ENCODE measurements at regions not wholly inside any gene's neighbourhood (a gene's known extent, or its start where the extent isn't known, plus 50 kb on each side); places are given as distances from the start of the nearest gene placed in this dataset.

- Histone ChIP-seq H3K27me3 (replicated peaks; ENCODE audit: insufficient read depth) (no peaks in the 10 kb centered on the region), H3K4me3 (no peak overlapping the region), H3K27ac (no peak overlapping the region), H3K36me3 (no peaks in the 10 kb centered on the region), H3K9me3 (no peaks in the 10 kb centered on the region), H3K4me1 (replicated peaks) (no peaks in the 10 kb centered on the region)
- WGBS: 15% methylated on average over 10 of the region's 10 CpGs
- DNase-seq (ENCODE audit: low spot score): no peak
- TF ChIP-seq CTCF (IDR thresholded peaks at IDR 0.05) (no peak), POLR2A (IDR thresholded peaks at IDR 0.05) (no peak), POLR2AphosphoS5 (IDR thresholded peaks at IDR 0.05) (no peak)
- intact Hi-C loops (cut with DNase I): no loop called here
Observed at GRCh38 chr16:5412731-5413130, 315.1 kb upstream of the EEF2KMT start.

DNA sequence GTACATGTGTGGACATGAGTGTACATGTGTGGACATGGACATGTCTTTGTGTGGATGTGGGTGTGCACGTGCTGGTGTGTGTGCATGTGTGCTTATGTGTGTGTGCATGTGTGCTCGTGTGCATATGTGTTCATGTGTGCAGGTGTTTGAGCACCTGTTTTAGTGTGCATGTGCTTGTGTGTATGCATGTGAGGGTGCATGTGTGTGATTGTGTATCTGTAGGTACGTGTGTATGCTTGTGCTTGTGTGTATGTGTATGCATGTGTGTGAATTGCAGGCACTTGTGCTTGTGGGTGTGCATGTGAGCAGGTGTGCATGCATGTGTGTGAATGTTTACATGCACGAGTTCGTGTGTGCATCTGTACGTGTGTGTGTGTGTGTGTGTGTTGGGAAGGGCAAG is 300.6 kb upstream of the EEF2KMT start:
- Histone ChIP-seq H3K4me1 (replicated peaks) (no peaks in the 10 kb centered on the region), H3K9me3 (no peaks in the 10 kb centered on the region), H3K27ac (no peak overlapping the region), H3K4me3 (no peak overlapping the region), H3K27me3 (replicated peaks; ENCODE audit: insufficient read depth) (no peaks in the 10 kb centered on the region), H3K36me3 (no peaks in the 10 kb centered on the region)
- no peak for DNase-seq (ENCODE audit: low spot score)
- WGBS: 87% methylated on average over 6 of the region's 6 CpGs
- no peak for TF ChIP-seq POLR2AphosphoS5 (IDR thresholded peaks at IDR 0.05)
- intact Hi-C loops (cut with DNase I): no loop called here

- Histone ChIP-seq H3K27me3 (replicated peaks; ENCODE audit: insufficient read depth) (no peaks in the 10 kb centered on the region), H3K4me1 (replicated peaks) (no peaks in the 10 kb centered on the region), H3K4me3 (no peak overlapping the region), H3K9me3 (no peaks in the 10 kb centered on the region), H3K27ac (no peak overlapping the region), H3K36me3 (no peaks in the 10 kb centered on the region)
- DNase-seq (ENCODE audit: low spot score): no peak
- TF ChIP-seq POLR2AphosphoS5 (IDR thresholded peaks at IDR 0.05) (no peak), CTCF (IDR thresholded peaks at IDR 0.05) (no peak), POLR2A (IDR thresholded peaks at IDR 0.05) (no peak)
- intact Hi-C loops (cut with DNase I): no loop called here
- WGBS: 55% methylated on average over 1 of the region's 1 CpG
Observed at GRCh38 chr16:5396880-5397279, 299.3 kb upstream of the EEF2KMT start.

DNA sequence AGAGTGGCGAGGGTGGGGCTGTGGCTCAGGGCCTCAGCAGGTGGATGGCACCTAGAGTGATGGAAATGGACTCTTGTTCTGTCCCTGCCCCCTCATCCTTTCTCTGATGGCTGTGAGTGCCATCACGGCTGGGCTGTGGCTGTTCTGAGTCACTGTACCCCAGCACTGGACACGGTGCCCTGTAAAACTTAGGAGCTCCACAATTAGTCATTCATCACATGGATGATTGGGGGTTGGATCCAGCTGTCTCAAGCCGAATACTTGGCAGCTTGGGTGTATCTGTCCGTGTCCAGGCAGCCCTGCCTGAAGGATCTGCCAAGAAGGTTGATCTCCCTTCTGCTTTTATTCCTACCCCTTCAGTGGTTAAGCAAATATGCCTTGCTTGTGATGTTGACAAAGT is 295.5 kb upstream of the EEF2KMT start:
- no peaks in the 10 kb centered on the region for H3K36me3 ChIP-seq
- intact Hi-C loops (cut with DNase I): no loop called here
- H3K9me3 ChIP-seq: no peaks in the 10 kb centered on the region
- 55% methylated on average over 5 of the region's 5 CpGs for WGBS
- no peak overlapping the region for H3K4me3 ChIP-seq
- DNase-seq (ENCODE audit: low spot score): no peak
- H3K27ac ChIP-seq: no peak overlapping the region
- H3K4me1 ChIP-seq (replicated peaks): no peaks in the 10 kb centered on the region
- TF ChIP-seq CTCF (IDR thresholded peaks at IDR 0.05): no peak
- TF ChIP-seq POLR2A (IDR thresholded peaks at IDR 0.05): no peak
- no peak for TF ChIP-seq POLR2AphosphoS5 (IDR thresholded peaks at IDR 0.05)
- no peaks in the 10 kb centered on the region for H3K27me3 ChIP-seq (replicated peaks; ENCODE audit: insufficient read depth)

- WGBS: 85% methylated on average over 2 of the region's 2 CpGs
- intact Hi-C loops (cut with DNase I): no loop called here
- Histone ChIP-seq H3K9me3 (no peaks in the 10 kb centered on the region), H3K4me1 (replicated peaks) (no peaks in the 10 kb centered on the region), H3K27ac (no peak overlapping the region), H3K4me3 (no peak overlapping the region), H3K27me3 (replicated peaks; ENCODE audit: insufficient read depth) (no peaks in the 10 kb centered on the region), H3K36me3 (no peaks in the 10 kb centered on the region)
- DNase-seq (ENCODE audit: low spot score): no peak
- TF ChIP-seq POLR2A (IDR thresholded peaks at IDR 0.05) (no peak), CTCF (IDR thresholded peaks at IDR 0.05) (no peak), POLR2AphosphoS5 (IDR thresholded peaks at IDR 0.05) (no peak)
Observed at GRCh38 chr16:5386989-5387388, 289.4 kb upstream of the EEF2KMT start.
